ENCODE measurements at regions not wholly inside any gene's neighbourhood (a gene's known extent, or its start where the extent isn't known, plus 50 kb on each side); places are given as distances from the start of the nearest gene placed in this dataset.

DNA sequence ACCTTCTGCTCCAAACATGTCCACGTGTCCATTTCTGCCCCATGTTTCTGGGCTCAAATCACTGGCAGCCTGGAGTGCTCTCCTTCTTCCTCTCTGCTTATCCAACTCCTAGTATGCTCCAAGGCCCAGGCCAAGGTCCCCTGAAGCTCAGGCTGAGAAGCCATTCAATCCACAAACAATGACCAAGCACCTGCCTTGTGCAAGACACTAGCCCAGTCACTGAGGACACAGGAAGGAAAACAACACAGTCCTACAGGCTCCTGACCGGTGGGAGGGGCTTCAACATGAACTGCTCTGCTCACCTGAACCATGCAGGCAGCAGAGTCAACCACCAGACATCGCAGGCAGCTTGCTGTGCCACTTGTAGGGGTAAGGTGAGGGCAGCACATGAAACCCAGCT lies 93.6 kb downstream of the RPL27A start:
- Mint-ChIP-seq H3K4me3 (no peak overlapping the region), H3K36me3 (no peaks in the 10 kb centered on the region), H3K4me1 (peaks cover 3% of the 10 kb centered on the region), H3K27ac (no peak overlapping the region), H3K27me3 (ENCODE audit: low read depth in 3 of 3) (peaks cover 0 to 8% (median 2%) of the 10 kb centered on the region in 3 donors), H3K9me3 (peaks cover 0 to 1% (median 0%) of the 10 kb centered on the region in 7 donors)
- H3K9me3 ChIP-seq (replicated peaks in 1 of 2; ENCODE audit: control insufficient read depth in 1 of 2, insufficient read depth in 1 of 2, low read length in 2 of 2) = no peaks in the 10 kb centered on the region
- DNase-seq = no peak
- H3K4me3 ChIP-seq (replicated peaks in 1 of 3; ENCODE audit: low read depth in 2 of 3, low read length in 3 of 3) = no peak overlapping the region
- intact Hi-C loops (cut with micrococcal nuclease) = no loop called here
- TF ChIP-seq, protein P1, sequence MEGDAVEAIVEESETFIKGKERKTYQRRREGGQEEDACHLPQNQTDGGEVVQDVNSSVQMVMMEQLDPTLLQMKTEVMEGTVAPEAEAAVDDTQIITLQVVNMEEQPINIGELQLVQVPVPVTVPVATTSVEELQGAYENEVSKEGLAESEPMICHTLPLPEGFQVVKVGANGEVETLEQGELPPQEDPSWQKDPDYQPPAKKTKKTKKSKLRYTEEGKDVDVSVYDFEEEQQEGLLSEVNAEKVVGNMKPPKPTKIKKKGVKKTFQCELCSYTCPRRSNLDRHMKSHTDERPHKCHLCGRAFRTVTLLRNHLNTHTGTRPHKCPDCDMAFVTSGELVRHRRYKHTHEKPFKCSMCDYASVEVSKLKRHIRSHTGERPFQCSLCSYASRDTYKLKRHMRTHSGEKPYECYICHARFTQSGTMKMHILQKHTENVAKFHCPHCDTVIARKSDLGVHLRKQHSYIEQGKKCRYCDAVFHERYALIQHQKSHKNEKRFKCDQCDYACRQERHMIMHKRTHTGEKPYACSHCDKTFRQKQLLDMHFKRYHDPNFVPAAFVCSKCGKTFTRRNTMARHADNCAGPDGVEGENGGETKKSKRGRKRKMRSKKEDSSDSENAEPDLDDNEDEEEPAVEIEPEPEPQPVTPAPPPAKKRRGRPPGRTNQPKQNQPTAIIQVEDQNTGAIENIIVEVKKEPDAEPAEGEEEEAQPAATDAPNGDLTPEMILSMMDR (IDR thresholded peaks at IDR 0.05) = no peak
- no peaks in the 10 kb centered on the region for H3K79me2 ChIP-seq (ENCODE audit: insufficient read depth, low read length)
- no peaks in the 10 kb centered on the region for H3K4me1 ChIP-seq (ENCODE audit: control insufficient read depth in 1 of 2, insufficient read depth in 2 of 2, low read length in 2 of 2)
- no peaks in the 10 kb centered on the region for H4K20me1 ChIP-seq (ENCODE audit: insufficient read depth, low read length)
- no peak overlapping the region for H3K9ac ChIP-seq (ENCODE audit: insufficient read depth, low read length, poor library complexity, severe bottlenecking)
- no peaks in the 10 kb centered on the region for H3K27me3 ChIP-seq (ENCODE audit: control insufficient read depth in 2 of 2, insufficient read depth in 2 of 2, low read length in 2 of 2)
- no peak overlapping the region for H3K4me2 ChIP-seq (replicated peaks; ENCODE audit: extremely low read depth, low read length, poor library complexity, severe bottlenecking)
- no peaks in the 10 kb centered on the region for H3K36me3 ChIP-seq (replicated peaks in 1 of 2; ENCODE audit: control insufficient read depth in 1 of 2, insufficient read depth in 2 of 2, low read length in 2 of 2)
- H3K27ac ChIP-seq (ENCODE audit: low read depth in 1 of 2, low read length in 2 of 2) = no peak overlapping the region
- WGBS (ENCODE audit: insufficient coverage) = 98% methylated on average over 2 of the region's 3 CpGs
- H2AFZ ChIP-seq (ENCODE audit: insufficient read depth, low read depth, low read length, poor library complexity, severe bottlenecking) = no peak overlapping the region

DNA sequence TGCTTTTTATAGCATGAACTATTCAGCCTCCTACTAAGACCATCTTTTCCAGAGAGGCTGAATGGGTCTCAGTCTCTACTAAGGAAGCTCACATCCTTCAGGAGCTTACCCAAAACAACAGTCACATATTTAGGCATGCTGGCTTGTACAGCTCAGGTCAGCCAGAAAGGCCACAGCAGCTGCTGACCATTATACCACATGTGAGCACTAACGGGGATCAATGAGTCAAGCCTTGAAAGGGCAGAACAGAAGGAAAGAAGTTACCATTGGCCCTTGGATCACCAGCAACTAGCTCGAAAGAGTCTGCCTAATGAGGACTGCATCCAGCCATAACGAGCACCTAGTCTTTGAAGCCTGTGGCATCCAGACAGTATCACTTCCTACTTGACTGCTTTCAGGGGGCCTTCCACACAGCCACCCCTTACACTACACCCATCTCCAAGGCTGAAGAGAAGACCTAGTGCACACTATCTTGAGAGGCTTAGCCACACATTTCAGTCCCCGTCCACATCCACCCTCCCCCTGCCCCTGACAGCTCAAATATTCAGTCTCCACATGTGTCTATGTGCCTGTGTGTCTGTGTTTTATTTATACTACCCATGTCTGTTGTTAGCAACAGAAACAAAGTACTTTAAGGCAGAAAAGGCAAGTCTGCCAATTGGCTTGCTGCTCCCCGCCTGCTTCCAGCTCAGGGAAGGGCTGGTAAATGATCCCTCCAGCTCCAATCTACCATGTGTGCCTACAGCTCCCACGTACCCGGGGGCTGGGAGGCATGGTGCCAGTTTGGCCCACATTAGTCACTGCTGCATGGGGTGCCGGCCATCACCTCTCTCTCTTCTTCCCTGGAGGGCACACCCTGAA lies 95.5 kb downstream of the RPL27A start:
- H3K4me1 Mint-ChIP-seq = peaks cover 3% of the 10 kb centered on the region
- H3K27me3 Mint-ChIP-seq (ENCODE audit: low read depth in 3 of 3) = peaks cover 0 to 4% (median 3%) of the 10 kb centered on the region in 3 donors
- TF ChIP-seq, protein P1 (IDR thresholded peaks at IDR 0.05) = no peak
- H3K36me3 ChIP-seq (replicated peaks in 1 of 2; ENCODE audit: control insufficient read depth in 1 of 2, insufficient read depth in 2 of 2, low read length in 2 of 2) = no peaks in the 10 kb centered on the region
- H3K36me3 Mint-ChIP-seq = no peaks in the 10 kb centered on the region
- WGBS (ENCODE audit: insufficient coverage) = 79% methylated on average over 7 of the region's 8 CpGs
- no peak for DNase-seq
- H3K27me3 ChIP-seq (ENCODE audit: control insufficient read depth in 2 of 2, insufficient read depth in 2 of 2, low read length in 2 of 2) = no peaks in the 10 kb centered on the region
- H2AFZ ChIP-seq (ENCODE audit: insufficient read depth, low read depth, low read length, poor library complexity, severe bottlenecking) = no peak overlapping the region
- no peak overlapping the region for H3K4me3 ChIP-seq (replicated peaks in 1 of 3; ENCODE audit: low read depth in 2 of 3, low read length in 3 of 3)
- no peaks in the 10 kb centered on the region for H3K4me1 ChIP-seq (ENCODE audit: control insufficient read depth in 1 of 2, insufficient read depth in 2 of 2, low read length in 2 of 2)
- H3K9me3 Mint-ChIP-seq = peaks cover 0 to 1% (median 0%) of the 10 kb centered on the region in 7 donors
- intact Hi-C loops (cut with micrococcal nuclease) = no loop called here
- H3K9me3 ChIP-seq (replicated peaks in 1 of 2; ENCODE audit: control insufficient read depth in 1 of 2, insufficient read depth in 1 of 2, low read length in 2 of 2) = no peaks in the 10 kb centered on the region
- no peaks in the 10 kb centered on the region for H4K20me1 ChIP-seq (ENCODE audit: insufficient read depth, low read length)
- no peak overlapping the region for H3K4me2 ChIP-seq (replicated peaks; ENCODE audit: extremely low read depth, low read length, poor library complexity, severe bottlenecking)
- no peak overlapping the region for H3K9ac ChIP-seq (ENCODE audit: insufficient read depth, low read length, poor library complexity, severe bottlenecking)
- H3K27ac Mint-ChIP-seq = no peak overlapping the region
- no peak overlapping the region for H3K4me3 Mint-ChIP-seq
- H3K27ac ChIP-seq (ENCODE audit: low read depth in 1 of 2, low read length in 2 of 2) = no peak overlapping the region
- no peaks in the 10 kb centered on the region for H3K79me2 ChIP-seq (ENCODE audit: insufficient read depth, low read length)

Data from CD14-positive monocyte (primary cell).